Neural progenitor cell (in vitro differentiated cells): ENCODE measurements at regions not wholly inside any gene's neighbourhood (a gene's known extent, or its start where the extent isn't known, plus 50 kb on each side); places are given as distances from the start of the nearest gene placed in this dataset.

Experiments used
- CTCF ChIP-seq: fragments of 200-600 bp; sonication (generic); IDR thresholded peaks from 2 replicates; pipeline ENCODE4 v1.5.1; 2017; ENCODE audit warnings: antibody characterized with exemption, mild to moderate bottlenecking
- EZH2phosphoT487 ChIP-seq: fragments of 200-600 bp; sonication (generic); IDR thresholded peaks from 2 replicates; pipeline ENCODE4 v1.6.1; 2017; ENCODE audit warnings: antibody characterized with exemption

GRCh38 chr6:28707387-28708282 is 182.0 kb downstream of the GPX5 start:
- TF ChIP-seq CTCF (no peak), EZH2phosphoT487 (no peak)
